HG03095 (cell line): ENCODE measurements at regions not wholly inside any gene's neighbourhood (a gene's known extent, or its start where the extent isn't known, plus 50 kb on each side); places are given as distances from the start of the nearest gene placed in this dataset.

ENCODE experiments used
- ATAC-seq: cut with Tn5 transposase; IDR thresholded peaks from one replicate; pipeline ENCODE4 v1.9.1; 2021; ENCODE audit warnings: moderate library complexity; ENCODE audit not compliant: unreplicated experiment

DNA sequence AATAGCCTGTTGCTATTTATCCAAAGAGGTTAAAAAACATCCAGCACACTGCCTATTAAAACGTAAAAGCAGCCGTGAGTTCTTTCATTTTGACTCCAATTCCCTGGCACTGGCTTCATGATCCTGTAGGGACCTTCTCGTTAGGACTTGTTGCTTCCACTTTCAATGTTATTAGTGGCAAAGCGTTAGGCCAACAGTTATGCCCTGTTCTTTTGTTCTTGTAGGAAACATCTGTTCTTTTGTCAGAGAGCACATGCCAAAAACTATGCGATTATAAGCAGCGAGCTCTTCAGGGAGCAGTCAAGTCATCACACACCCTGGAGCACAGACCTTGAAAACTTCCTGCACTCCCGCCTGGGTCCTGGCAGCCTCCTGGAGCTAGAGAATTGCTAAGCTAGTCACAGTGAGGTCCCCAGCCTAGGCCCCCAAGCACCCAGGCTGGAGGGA, 609.5 kb upstream of the ARID1B start:
- no peak for ATAC-seq

DNA sequence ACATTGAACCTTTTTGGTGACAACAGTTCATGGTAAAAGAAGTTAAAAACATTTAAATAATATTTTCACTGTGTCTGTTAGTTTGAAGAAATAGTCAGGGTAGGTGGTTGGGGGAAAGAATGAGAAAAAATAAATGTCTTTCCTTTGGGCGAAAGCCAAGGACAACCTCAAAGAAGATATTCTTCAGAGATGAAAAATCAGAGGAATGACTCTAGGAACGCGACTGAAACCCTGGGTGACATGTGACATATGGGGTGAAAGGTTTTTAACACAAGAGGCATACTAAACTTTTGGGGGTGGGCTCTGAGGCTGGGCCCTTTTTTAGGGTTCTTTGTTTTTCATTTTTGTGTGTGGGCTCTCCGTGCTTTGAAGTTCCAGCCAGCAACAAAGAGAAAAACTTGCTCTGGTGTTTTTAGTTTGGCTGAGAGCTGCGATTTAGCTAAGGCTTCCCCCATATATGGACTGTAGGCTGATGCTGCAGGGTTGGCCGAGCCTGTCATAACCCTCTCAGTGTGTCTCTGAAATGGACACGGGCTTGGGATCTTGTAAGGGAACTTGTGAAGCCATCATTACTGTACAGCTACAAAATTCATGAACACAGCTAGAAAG, 610.1 kb upstream of the ARID1B start:
- no peak for ATAC-seq

DNA sequence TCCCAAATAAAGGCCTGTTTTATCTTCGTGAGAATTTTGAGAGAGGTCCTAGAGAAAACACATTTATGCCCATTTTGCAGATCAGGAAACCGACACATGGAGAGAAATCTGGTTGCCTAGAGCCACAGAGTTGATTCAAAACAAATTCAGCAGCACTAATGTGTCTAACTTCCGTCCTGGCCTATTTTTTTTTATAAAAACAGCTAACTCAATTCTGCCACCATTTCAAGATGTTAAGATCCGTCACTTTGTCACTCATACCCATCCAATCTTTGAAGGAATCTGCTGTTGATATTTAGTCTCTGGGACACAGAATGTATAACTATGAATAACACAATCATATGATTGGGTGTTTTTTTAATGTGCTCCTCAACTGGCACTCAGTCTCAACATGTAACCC, 611.1 kb upstream of the ARID1B start:
- no peak for ATAC-seq

- ATAC-seq, result no peak
Observed at GRCh38 chr6:156164701-156165452, 612.3 kb upstream of the ARID1B start.

DNA sequence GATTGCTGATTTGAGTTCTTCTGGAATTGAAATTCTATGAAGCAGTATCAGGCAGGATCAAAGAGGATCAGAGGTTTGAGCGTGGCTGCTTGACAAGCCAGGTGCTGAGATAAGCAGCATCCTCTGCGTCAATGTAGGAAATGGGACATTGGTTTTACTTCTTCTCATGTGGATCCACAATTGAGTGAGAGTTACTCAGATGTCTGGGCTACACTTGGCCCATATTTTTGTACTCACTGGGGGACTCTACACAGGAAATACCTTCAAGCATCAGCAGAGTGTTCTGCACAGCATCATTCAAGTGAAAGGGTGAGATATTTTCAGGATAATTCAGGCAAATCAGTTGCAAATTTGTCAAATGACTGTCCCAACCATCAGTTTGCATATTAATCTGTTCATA, 613.9 kb upstream of the ARID1B start:
- no peak for ATAC-seq

- ATAC-seq, result no peak
Observed at GRCh38 chr6:156161471-156161870, 615.7 kb upstream of the ARID1B start.

GRCh38 chr6:156160795-156161165, 616.4 kb upstream of the ARID1B start:
- ATAC-seq, result no peak

GRCh38 chr6:156160007-156160794, 617.0 kb upstream of the ARID1B start:
- ATAC-seq, result no peak

- no peak for ATAC-seq
Observed at GRCh38 chr6:156154896-156155295, 622.3 kb upstream of the ARID1B start.

GRCh38 chr6:156150391-156150790, 626.8 kb upstream of the ARID1B start:
- no peak for ATAC-seq

- no peak for ATAC-seq
Observed at GRCh38 chr6:156146891-156147290, 630.3 kb upstream of the ARID1B start.

GRCh38 chr6:156131221-156131903, 645.8 kb upstream of the ARID1B start:
- peak; percentile 99 for ATAC-seq

DNA sequence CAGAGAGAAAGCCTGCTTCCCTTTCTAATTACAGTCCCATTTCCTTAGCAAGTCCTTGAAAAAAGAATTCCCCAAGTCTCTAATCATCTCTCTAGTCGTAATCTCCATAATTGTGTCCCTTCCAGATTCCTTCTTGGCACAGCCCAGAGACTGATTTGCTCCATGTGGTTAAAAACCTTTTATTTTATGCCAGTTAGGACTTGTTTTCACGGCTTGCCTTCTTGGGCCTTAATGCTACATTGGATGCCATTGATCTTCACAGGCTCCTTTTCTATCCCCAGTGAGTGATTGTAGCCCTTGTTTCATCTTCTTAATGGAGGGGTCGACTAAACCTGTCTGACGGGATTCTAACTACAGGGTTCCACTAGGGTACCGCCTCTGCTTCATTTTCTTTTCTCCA, 650.6 kb upstream of the ARID1B start:
- ATAC-seq, result no peak

GRCh38 chr6:156125844-156126243, 651.3 kb upstream of the ARID1B start:
- ATAC-seq, result no peak

DNA sequence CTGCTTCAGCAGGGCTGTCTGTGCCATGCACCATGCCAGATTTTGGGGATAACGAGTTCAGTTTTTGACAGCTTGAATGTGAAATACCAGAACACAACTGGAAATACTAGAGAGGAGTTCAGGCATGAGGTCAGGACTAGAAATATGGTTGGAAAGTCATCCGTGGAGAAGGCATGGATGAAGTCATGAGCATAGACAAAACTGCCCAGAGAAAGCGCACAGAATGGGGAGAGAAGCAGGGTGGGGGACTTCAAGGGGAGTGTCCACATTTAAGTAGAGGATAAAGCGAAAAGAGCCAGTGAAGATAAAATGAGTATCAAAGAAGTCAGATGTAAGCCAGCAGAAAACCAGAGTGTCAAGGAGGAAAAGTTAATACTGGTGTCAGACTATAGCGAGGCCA, 653.4 kb upstream of the ARID1B start:
- ATAC-seq, result no peak

DNA sequence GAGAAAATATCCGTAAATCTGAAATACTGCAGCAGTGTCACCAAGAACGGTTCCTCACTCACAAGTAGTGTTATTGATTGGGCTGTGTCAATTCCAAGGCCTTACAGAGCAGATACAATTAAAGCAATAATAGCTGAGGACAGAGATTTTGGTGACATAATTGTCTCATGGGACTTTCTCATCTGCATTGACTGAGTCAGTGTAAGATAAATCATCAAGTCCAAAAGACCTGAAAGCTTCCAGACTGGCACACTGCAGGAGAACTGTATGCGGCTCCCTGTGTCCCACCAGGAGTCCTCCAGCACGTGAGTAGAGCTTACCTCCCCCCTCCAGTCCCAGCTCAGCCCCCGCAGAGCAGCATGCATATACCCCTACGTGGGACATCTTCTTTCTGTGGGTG, 655.2 kb upstream of the ARID1B start:
- ATAC-seq, result no peak

DNA sequence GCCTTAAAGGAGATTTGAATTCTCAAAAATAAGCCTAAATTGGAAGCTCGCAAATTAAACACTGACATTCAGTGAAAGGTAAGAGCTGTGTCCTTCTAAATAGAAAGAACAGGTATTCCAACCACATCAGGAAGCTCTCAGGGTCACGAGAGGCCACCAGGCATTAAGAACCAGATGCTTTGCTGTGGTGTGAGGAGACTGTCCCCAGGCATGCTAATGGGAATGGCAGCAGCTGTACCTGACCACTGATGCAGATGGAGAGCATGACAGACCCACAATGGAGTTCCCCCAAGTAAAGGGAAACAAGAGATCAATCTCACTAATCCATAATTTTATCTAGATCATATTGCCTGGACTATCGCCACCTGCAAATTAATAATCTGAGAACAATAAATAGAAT, 658.9 kb upstream of the NOX3 start:
- no peak for ATAC-seq

- no peak for ATAC-seq
Observed at GRCh38 chr6:156113631-156114030, 658.0 kb upstream of the NOX3 start.

GRCh38 chr6:156111913-156112312, 656.3 kb upstream of the NOX3 start:
- no peak for ATAC-seq

DNA sequence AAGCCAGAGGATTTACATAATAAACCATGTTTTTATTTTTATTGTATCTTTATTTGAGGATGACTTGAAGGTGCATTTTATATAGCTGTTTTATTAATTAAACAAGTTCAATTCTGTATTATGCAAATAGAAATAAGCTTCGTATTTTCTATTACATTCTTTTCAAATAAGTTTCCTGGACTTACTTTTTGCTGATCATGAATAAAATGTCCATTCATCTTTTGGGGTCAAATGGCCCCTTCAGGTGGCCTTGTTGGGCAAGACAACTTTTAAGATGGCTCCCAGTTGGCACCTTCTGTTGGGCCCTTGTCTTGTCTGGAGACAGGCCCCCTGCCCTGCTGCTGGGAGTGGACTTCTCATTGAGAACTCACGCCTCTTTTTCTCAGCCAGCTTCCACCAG, 654.6 kb upstream of the NOX3 start:
- ATAC-seq, result no peak

- ATAC-seq, result no peak
Observed at GRCh38 chr6:156109713-156110112, 654.1 kb upstream of the NOX3 start.
